VCaP (cell line): ENCODE measurements at regions not wholly inside any gene's neighbourhood (a gene's known extent, or its start where the extent isn't known, plus 50 kb on each side); places are given as distances from the start of the nearest gene placed in this dataset.

Source experiments
- H3K27ac ChIP-seq: fragments of 450-650 bp; 2 replicates; pipeline ENCODE4 v1.5.1; 2017
- CTCF ChIP-seq: fragments of 450-650 bp; conservative IDR thresholded peaks from 2 replicates; pipeline ENCODE4 v1.5.1; 2017; ENCODE audit warnings: mild to moderate bottlenecking, moderate library complexity

- no peak overlapping the region for H3K27ac ChIP-seq
- no peak for TF ChIP-seq CTCF
Measured at GRCh38 chr1:102586022-102586421, 522.3 kb downstream of the COL11A1 start.

DNA sequence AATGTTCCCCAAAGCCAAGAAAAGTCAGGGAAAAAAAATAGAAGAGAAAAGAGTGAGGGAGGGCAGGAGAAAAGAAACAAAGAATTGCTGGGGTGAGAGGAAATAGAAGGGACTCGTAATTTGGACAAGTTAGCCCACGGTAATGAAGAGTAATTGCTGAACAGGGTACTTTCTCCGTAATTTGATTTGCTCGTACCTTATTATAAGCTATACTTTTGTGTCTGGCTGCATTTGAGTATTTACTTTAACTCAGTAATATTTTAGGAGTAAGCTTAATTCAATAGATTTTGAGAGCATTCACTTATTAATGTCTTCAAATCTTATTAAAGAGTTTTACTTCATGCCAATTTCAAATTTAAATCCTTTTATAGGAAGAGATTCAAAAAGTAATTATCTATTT is 527.5 kb downstream of the COL11A1 start:
- H3K27ac ChIP-seq: no peak overlapping the region
- TF ChIP-seq CTCF: no peak

GRCh38 chr1:102578804-102579203 is 529.5 kb downstream of the COL11A1 start:
- TF ChIP-seq CTCF: no peak

DNA sequence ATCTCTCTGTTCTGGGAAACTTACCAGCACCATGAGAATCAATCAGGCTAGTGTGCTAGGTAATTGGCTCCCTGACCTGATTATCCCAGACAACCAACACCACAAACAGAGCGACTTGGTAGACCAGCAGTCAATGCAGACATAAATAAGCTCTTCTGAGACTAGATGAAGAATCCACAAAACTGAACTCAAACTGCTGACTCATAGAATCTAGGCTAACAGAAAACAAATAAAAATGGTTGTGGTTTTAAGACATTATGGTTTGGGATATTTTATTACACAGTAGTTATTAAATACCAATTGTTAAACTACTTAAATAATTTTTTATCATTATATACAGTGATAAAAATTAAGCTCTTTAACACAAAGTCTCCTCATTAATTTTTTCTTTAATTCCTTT is 535.7 kb downstream of the COL11A1 start:
- no peak overlapping the region for H3K27ac ChIP-seq
- TF ChIP-seq CTCF: no peak

More at GRCh38 chr1:102578804-102579203, 529.5 kb downstream of the COL11A1 start:
- no peak overlapping the region for H3K27ac ChIP-seq

- TF ChIP-seq CTCF: no peak
- H3K27ac ChIP-seq: no peak overlapping the region
Measured at GRCh38 chr1:102566182-102566581, 542.1 kb downstream of the COL11A1 start.

GRCh38 chr1:102562380-102562779 is 545.9 kb downstream of the COL11A1 start:
- no peak overlapping the region for H3K27ac ChIP-seq
- no peak for TF ChIP-seq CTCF

GRCh38 chr1:102550729-102551384 is 554.1 kb upstream of the OLFM3 start:
- TF ChIP-seq CTCF: peak; percentile 64
- H3K27ac ChIP-seq: no peak overlapping the region
